GM19043 (cell line): ENCODE measurements at regions not wholly inside any gene's neighbourhood (a gene's known extent, or its start where the extent isn't known, plus 50 kb on each side); places are given as distances from the start of the nearest gene placed in this dataset.

ENCODE experiments used
- ATAC-seq: cut with Tn5 transposase; IDR thresholded peaks from one replicate; pipeline ENCODE4 v1.9.1; 2021; ENCODE audit warnings: low read depth; ENCODE audit not compliant: unreplicated experiment

- no peak for ATAC-seq
These were observed 115.9 kb downstream of the OMA1 start for GRCh38 chr1:58430421-58431275.

- no peak for ATAC-seq
These were observed 119.6 kb downstream of the OMA1 start for GRCh38 chr1:58426918-58427317.

- no peak for ATAC-seq
These were observed 124.1 kb downstream of the OMA1 start for GRCh38 chr1:58422436-58422835.

GRCh38 chr1:58418283-58419228 is 128.0 kb downstream of the OMA1 start:
- no peak for ATAC-seq

- ATAC-seq: no peak
These were observed 134.4 kb downstream of the OMA1 start for GRCh38 chr1:58412071-58412580.

- no peak for ATAC-seq
These were observed 136.6 kb downstream of the OMA1 start for GRCh38 chr1:58409890-58410289.

GRCh38 chr1:58409336-58409735 is 137.2 kb downstream of the OMA1 start:
- ATAC-seq: no peak

GRCh38 chr1:58406301-58407071 is 140.0 kb downstream of the OMA1 start:
- ATAC-seq: no peak

GRCh38 chr1:58405660-58406059 is 140.9 kb downstream of the OMA1 start:
- ATAC-seq: no peak

- no peak for ATAC-seq
These were observed 142.6 kb downstream of the OMA1 start for GRCh38 chr1:58403894-58404293.

GRCh38 chr1:58402444-58402843 is 144.1 kb downstream of the OMA1 start:
- no peak for ATAC-seq

GRCh38 chr1:58401991-58402390 is 144.5 kb downstream of the OMA1 start:
- ATAC-seq: no peak

- no peak for ATAC-seq
These were observed 147.3 kb downstream of the OMA1 start for GRCh38 chr1:58399176-58399575.

- ATAC-seq: no peak
These were observed 147.8 kb downstream of the OMA1 start for GRCh38 chr1:58398714-58399113.

GRCh38 chr1:58397187-58397820 is 149.2 kb downstream of the OMA1 start:
- no peak for ATAC-seq

- ATAC-seq: no peak
These were observed 150.4 kb downstream of the OMA1 start for GRCh38 chr1:58396150-58396549.

- ATAC-seq: no peak
These were observed 151.2 kb downstream of the OMA1 start for GRCh38 chr1:58395355-58395754.

- peak; percentile 65 for ATAC-seq
These were observed 154.4 kb downstream of the OMA1 start for GRCh38 chr1:58392083-58392482.

GRCh38 chr1:58391514-58391913 is 155.0 kb downstream of the OMA1 start:
- ATAC-seq: no peak

GRCh38 chr1:58391056-58391455 is 155.5 kb downstream of the OMA1 start:
- ATAC-seq: no peak
